ENCODE measurements at regions not wholly inside any gene's neighbourhood (a gene's known extent, or its start where the extent isn't known, plus 50 kb on each side); places are given as distances from the start of the nearest gene placed in this dataset.

DNA sequence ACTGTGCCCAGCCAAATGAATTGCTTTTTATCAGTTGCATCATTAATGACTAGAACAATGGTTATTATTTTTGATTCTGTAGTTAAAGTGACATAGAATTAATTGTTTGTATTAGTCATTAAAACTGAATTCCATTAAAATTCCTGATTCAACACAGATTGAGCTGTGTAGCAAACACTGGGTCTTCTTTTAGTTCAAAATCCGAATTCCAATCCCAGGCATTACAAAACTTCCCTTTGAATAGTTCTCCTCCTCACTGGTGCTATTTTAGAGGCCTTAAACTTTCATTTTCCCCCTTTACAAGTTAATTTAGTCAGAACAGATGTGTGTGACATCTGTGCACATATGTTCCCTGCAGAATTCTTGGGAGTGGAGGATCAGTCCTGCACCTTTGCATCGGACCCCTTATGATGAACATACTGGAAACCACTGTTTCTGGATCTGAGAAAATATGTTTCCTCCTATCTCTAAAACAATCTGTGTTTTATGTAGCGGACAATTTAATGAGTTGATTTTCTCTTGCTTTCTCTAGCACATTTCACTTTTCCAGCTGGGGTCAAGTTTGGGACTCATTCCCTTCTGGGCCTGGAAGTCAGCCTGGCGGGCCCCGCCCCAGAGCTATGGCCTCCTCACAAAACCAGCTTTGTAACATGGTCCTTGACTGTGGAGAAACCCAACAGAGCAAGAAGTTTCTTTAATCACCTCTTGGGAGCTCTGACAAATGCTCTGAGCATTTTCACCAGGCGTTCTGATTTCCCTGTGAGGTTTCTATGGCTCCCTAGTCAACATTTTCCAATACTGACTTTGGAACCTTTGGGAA, 87.9 kb upstream of the MAMDC2 start:
- no peak for DNase-seq

- no peak for DNase-seq
Observed at GRCh38 chr9:69961843-69962242, 81.8 kb upstream of the MAMDC2 start.

GRCh38 chr9:69963803-69964202, 79.8 kb upstream of the MAMDC2 start:
- DNase-seq: no peak

GRCh38 chr9:69964446-69964845, 79.2 kb upstream of the MAMDC2 start:
- no peak for DNase-seq

DNA sequence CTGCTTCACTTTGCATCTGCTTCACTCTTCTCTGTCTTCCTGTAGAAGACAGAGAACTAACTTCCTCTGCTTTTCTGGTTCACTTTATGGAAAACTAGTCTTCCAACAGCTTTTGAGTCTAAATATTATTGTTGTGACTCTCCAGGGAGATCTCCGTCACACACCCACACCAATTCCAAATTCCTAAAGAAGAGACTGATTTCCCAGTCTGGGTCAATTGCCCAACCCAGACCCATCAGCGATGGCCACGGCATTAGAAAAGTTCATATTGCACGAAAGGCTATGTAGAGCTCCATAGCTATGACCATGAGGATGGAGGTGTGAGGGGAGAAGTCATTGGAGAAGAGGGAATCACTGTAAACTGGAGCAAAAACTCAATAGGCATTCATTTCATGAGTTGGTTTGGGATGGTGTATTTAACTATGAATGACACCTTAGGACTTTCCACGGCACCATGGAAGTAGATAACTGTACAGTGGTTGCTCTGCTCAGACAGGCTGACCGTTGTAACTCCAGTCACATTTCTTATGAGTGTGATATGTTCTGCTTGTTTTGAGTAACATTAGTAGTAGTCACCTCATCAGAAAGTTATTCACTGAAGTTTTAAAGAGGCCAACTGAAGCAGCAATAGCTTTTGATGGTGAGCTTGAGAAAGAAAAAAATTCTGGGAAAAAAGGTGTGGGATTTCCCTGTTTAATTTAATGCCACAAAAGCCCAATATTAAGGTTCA, 78.1 kb upstream of the MAMDC2 start:
- DNase-seq: no peak

DNA sequence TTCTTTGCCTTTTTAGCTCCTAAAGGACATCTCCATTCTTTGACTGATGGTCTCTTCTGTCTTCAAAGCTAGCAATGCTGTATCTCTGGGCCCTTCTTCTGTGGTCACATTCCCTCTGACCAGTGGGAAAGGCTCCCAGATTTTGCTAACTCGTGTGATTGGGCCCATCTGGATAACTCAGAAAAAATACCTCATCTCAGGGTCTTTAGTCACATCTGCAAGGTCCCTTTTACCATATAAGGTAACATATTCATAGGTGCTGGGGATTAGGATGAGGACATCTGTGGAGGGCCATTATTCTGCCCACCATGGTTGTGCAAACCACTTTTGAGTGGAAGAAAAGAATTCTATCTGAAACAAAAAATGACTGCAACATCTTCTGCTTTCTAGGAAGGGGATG, 76.3 kb upstream of the MAMDC2 start:
- DNase-seq: no peak

DNA sequence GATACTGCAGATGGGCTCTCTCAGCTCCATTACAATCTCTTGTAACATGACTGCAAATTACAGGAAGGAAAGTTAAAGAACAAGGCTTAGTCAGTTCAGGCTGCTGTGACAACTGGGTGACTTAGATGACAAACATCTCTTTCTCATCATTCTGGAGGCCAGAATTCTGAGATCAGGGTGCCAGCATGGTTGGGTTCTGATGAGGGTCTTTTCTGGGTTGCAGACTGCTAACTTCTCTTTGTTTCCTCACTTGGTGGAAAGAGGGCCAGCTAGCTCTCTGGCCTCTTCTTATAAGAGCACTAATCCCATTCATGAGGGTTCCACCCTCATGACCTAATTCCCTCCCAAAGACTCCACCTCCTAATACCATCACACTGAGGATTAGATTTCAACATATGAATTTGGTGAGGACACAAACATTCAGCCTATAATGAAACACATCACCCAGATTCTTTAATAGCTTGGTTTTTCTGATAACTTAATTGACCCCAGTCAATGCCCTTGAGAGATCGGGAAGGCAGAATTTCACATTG, 73.6 kb upstream of the MAMDC2 start:
- DNase-seq: no peak

- DNase-seq: peak; percentile 34
Observed at GRCh38 chr9:69971643-69972449, 71.8 kb upstream of the MAMDC2 start.

DNA sequence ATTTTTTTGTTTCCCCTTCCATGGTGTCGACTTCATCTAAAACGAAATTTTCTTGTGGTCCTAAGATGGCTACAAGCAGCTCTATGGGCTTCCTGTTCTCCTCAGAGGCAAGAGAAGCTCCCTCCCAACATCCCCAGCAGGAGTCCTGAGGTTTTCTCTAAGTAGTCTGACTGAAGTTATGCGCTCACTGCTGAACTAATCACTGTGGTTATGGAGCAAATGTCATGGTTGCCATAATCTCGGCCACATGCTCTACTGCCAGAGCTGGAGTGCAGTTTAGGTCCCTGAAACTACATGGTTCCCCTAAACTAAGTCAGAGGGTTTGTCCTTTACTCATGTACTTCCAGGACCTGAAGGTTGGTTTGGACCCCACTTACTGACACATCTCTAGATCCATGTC, 68.0 kb upstream of the MAMDC2 start:
- DNase-seq: no peak

DNA sequence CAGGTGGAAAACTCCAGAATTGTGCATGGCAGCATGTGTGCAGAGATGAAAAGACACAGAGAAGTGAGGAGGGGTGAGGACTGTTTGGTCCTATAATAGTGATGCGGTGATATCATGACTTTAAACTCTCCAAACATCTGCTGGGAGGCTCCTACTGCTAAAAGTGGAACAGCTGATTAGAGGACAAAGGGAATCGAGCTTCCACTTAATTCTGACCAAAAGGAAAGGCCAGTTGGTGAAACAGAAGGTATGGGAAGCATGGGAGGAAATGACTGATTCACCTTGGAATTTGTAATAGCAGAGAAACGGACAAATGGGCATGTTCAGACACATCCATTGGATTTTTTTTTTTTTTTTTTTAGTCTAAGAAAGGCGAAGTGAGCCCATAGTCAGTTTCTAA, 67.5 kb upstream of the MAMDC2 start:
- DNase-seq: no peak

GRCh38 chr9:69980041-69980440, 63.6 kb upstream of the MAMDC2 start:
- DNase-seq: no peak

DNA sequence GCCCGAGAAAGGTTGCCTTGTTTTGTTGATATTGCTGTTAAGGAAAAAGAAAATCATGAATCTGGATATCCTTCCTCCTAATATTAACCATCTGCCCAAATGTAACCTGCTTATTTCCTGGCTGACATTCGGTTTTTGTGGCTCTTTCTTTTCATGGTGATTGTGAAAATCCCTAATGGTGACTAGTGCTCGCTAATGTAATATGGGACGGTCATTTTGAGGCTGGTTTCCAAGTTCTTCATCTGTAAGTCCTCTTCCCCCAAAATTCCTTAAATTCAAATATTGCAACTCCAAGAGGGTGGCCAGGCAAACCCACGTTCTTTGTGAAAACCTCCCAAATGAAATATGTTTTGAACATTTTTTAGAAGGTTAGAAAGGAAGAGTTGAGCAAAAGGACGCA, 63.1 kb upstream of the MAMDC2 start:
- no peak for DNase-seq

GRCh38 chr9:69981686-69982445, 61.8 kb upstream of the MAMDC2 start:
- no peak for DNase-seq

DNA sequence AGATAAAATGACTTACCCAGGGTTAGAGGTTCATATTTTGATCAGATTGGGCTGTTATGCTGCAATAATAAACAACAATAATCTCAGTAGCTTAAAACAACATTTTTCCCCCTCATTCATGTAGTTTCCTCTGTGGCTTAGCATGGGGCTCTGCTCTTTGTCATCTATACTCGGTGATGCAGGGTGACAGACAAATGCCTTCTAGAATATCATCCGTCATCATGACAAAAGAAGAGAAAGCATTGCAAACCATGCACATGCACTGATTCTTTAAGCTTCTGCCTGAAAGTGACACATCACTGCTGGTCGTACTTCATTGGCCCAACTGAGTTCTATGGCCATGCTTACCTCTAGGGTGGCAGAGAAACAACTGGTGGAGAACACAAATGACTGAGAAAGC, 58.8 kb upstream of the MAMDC2 start:
- no peak for DNase-seq

- DNase-seq: no peak
Observed at GRCh38 chr9:69985971-69986370, 57.7 kb upstream of the MAMDC2 start.

DNA sequence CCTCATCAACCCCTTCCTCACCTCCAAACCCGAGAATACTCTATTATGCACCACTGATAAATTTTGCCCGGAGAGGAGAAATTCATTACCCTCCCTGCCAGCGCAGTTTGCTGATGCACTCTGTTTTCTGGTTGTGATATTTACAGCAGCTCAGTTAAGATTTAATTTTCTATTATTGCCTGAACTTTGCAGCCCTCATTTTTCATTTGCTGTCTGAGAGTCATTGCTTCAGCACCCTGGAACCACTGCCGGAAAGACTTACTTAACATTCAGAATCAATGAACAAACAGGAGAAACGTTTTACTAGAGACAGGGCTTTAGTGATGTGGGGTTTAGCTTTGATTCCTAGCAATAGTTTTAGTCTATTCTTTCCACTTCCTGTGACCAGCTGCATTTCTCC, 56.7 kb upstream of the MAMDC2 start:
- no peak for DNase-seq

GRCh38 chr9:69987457-69987856, 56.2 kb upstream of the MAMDC2 start:
- DNase-seq: no peak

DNA sequence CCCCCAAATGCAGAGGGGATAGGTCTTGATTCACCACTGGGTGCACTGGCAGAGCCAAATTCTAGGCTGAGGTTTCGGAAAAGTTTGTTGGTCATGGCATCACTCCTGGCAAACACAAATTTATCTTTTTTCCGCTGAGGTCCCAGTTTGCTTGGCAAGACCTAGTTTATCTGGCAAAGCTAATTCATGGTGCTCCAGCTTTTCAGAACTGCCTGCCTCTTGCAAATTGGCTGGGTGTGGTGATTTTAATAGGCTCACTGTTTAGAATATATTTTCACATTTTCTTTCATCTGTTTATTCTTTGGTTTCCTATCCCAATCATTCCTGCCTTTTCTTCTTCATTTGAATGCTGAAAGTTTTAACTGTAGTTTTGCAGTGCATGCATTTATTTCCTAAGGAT, 50.5 kb upstream of the MAMDC2 start:
- DNase-seq: no peak
